ENCODE measurements at regions not wholly inside any gene's neighbourhood (a gene's known extent, or its start where the extent isn't known, plus 50 kb on each side); places are given as distances from the start of the nearest gene placed in this dataset.

DNA sequence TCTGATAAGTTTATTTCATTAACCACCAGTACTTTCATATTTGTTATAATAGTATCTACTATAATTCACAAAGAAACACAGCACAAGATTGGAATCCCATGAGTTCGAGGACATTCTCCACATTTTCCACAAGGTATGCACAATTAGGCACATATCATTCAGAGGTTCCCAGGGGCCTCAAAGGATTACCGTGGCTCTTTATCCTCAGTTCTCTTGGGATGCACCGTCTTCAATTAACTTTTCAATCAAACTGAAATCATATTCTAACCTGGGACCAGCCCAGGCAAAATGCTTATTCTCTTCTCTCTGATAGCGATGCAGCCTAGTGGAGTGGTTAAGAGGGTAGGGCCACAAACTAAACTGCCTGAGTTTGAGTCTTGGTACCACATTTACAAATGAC is 242.6 kb upstream of the RASGEF1B start:
- TF ChIP-seq, protein P1, sequence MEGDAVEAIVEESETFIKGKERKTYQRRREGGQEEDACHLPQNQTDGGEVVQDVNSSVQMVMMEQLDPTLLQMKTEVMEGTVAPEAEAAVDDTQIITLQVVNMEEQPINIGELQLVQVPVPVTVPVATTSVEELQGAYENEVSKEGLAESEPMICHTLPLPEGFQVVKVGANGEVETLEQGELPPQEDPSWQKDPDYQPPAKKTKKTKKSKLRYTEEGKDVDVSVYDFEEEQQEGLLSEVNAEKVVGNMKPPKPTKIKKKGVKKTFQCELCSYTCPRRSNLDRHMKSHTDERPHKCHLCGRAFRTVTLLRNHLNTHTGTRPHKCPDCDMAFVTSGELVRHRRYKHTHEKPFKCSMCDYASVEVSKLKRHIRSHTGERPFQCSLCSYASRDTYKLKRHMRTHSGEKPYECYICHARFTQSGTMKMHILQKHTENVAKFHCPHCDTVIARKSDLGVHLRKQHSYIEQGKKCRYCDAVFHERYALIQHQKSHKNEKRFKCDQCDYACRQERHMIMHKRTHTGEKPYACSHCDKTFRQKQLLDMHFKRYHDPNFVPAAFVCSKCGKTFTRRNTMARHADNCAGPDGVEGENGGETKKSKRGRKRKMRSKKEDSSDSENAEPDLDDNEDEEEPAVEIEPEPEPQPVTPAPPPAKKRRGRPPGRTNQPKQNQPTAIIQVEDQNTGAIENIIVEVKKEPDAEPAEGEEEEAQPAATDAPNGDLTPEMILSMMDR (IDR thresholded peaks at IDR 0.05): no peak
- DNase-seq: no peak
- Histone ChIP-seq H3K27ac (ENCODE audit: low read length) (no peak overlapping the region), H3K36me3 (ENCODE audit: control insufficient read depth, insufficient read depth, low read length) (no peaks in the 10 kb centered on the region), H3K4me3 (ENCODE audit: low read length) (no peak overlapping the region), H3K4me1 (ENCODE audit: control insufficient read depth, insufficient read depth, low read length) (no peaks in the 10 kb centered on the region), H3K9me3 (ENCODE audit: control insufficient read depth, insufficient read depth, low read length) (no peaks in the 10 kb centered on the region), H3K27me3 (ENCODE audit: control insufficient read depth, insufficient read depth, low read length) (no peaks in the 10 kb centered on the region)
- Mint-ChIP-seq H3K36me3 (no peaks in the 10 kb centered on the region), H3K4me1 (no peaks in the 10 kb centered on the region), H3K4me3 (no peak overlapping the region), H3K27ac (no peak overlapping the region), H3K9me3 (no peaks in the 10 kb centered on the region), H3K27me3 (ENCODE audit: low read depth in 2 of 2) (peaks cover 17 to 43% of the 10 kb centered on the region in 2 donors)
- no peak for ATAC-seq
- intact Hi-C loops (cut with micrococcal nuclease): no loop called here
- WGBS (ENCODE audit: insufficient coverage): 99% methylated on average over 3 of the region's 4 CpGs

DNA sequence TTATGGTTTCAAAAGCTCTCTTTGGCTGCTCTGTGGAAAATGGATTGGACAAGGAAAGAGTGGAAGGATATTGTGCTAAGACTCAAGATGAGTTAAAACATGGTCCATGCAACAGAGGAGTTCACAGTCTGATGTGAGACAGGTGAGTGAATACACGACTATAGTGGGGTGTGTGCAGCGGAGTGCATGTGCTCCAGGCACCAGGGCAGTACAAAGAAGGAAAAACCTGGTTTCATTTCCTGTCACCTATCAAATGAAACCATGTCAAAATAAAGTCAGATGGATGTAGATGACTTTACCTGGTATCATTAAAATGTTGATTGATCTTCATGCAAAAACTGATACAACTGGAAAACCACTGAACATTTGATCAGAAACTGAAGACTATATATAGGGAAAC is 241.0 kb upstream of the RASGEF1B start:
- Histone ChIP-seq H3K4me3 (ENCODE audit: low read length) (no peak overlapping the region), H3K9me3 (ENCODE audit: control insufficient read depth, insufficient read depth, low read length) (no peaks in the 10 kb centered on the region), H3K27me3 (ENCODE audit: control insufficient read depth, insufficient read depth, low read length) (no peaks in the 10 kb centered on the region), H3K36me3 (ENCODE audit: control insufficient read depth, insufficient read depth, low read length) (no peaks in the 10 kb centered on the region), H3K4me1 (ENCODE audit: control insufficient read depth, insufficient read depth, low read length) (no peaks in the 10 kb centered on the region), H3K27ac (ENCODE audit: low read length) (no peak overlapping the region)
- 76% methylated on average over 2 of the region's 2 CpGs for WGBS (ENCODE audit: insufficient coverage)
- intact Hi-C loops (cut with micrococcal nuclease): no loop called here
- H3K27ac Mint-ChIP-seq: no peak overlapping the region
- no peak overlapping the region for H3K4me3 Mint-ChIP-seq
- no peaks in the 10 kb centered on the region for H3K4me1 Mint-ChIP-seq
- H3K36me3 Mint-ChIP-seq: no peaks in the 10 kb centered on the region
- DNase-seq (no peak), ATAC-seq (no peak)
- H3K27me3 Mint-ChIP-seq (ENCODE audit: low read depth in 2 of 2): peaks cover 17 to 33% of the 10 kb centered on the region in 2 donors
- no peaks in the 10 kb centered on the region for H3K9me3 Mint-ChIP-seq
- TF ChIP-seq, protein P1 (IDR thresholded peaks at IDR 0.05): no peak

DNA sequence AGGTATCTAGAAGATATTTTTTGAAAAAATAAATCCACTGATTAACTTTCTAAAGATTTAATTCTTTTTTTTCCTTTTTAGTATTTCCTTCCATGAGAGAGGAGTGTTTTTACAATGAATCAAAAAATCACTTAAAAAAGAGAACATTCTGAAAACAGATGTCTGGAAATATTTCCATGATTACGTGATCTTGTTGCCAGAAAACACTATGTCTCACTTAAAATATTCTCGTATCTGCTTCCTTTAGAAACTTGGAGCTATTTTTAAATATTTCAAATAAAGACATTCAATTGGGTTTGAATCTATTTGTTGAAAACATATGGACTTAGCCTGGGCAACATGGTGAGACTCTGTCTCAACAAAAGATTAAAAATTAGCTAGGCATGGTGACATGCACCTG is 232.8 kb upstream of the RASGEF1B start:
- no peak overlapping the region for H3K27ac ChIP-seq (ENCODE audit: low read length)
- intact Hi-C loops (cut with micrococcal nuclease): no loop called here
- no peaks in the 10 kb centered on the region for H3K4me1 Mint-ChIP-seq
- H3K36me3 ChIP-seq (ENCODE audit: control insufficient read depth, insufficient read depth, low read length): no peaks in the 10 kb centered on the region
- WGBS (ENCODE audit: insufficient coverage): 80% methylated on average over 1 of the region's 2 CpGs
- H3K9me3 Mint-ChIP-seq: no peaks in the 10 kb centered on the region
- no peak overlapping the region for H3K4me3 Mint-ChIP-seq
- no peak overlapping the region for H3K4me3 ChIP-seq (ENCODE audit: low read length)
- H3K27me3 ChIP-seq (ENCODE audit: control insufficient read depth, insufficient read depth, low read length): no peaks in the 10 kb centered on the region
- H3K9me3 ChIP-seq (ENCODE audit: control insufficient read depth, insufficient read depth, low read length): no peaks in the 10 kb centered on the region
- H3K27me3 Mint-ChIP-seq (ENCODE audit: low read depth in 2 of 2): peaks cover 6 to 7% of the 10 kb centered on the region in 2 donors
- ATAC-seq (no peak), DNase-seq (no peak)
- no peaks in the 10 kb centered on the region for H3K36me3 Mint-ChIP-seq
- TF ChIP-seq, protein P1 (IDR thresholded peaks at IDR 0.05): no peak
- no peaks in the 10 kb centered on the region for H3K4me1 ChIP-seq (ENCODE audit: control insufficient read depth, insufficient read depth, low read length)
- no peak overlapping the region for H3K27ac Mint-ChIP-seq

DNA sequence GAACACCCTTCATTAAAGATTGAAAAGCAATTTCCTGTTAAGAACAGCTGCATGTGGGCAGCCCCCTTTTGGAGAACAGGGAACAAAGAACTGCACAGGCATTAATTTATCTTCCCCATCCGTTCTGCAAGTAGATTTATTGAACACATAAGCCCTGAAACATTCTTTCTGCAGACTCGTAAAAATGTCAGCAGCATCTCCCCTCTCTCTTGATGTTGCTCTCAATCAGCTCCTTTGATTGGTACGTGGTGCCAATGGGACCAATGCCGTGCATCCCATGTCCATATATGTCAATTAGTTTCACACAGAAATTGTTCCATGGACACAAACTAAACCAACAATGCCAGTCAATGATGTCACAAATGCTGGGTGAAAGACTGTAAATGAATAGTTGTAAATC is 228.5 kb upstream of the RASGEF1B start:
- Mint-ChIP-seq H3K27ac (no peak overlapping the region), H3K36me3 (no peaks in the 10 kb centered on the region), H3K4me3 (no peak overlapping the region), H3K27me3 (ENCODE audit: low read depth in 2 of 2) (peaks cover 0 to 6% of the 10 kb centered on the region in 2 donors), H3K4me1 (no peaks in the 10 kb centered on the region), H3K9me3 (no peaks in the 10 kb centered on the region)
- intact Hi-C loops (cut with micrococcal nuclease): no loop called here
- Histone ChIP-seq H3K9me3 (ENCODE audit: control insufficient read depth, insufficient read depth, low read length) (no peaks in the 10 kb centered on the region), H3K27ac (ENCODE audit: low read length) (no peak overlapping the region), H3K27me3 (ENCODE audit: control insufficient read depth, insufficient read depth, low read length) (no peaks in the 10 kb centered on the region), H3K4me1 (ENCODE audit: control insufficient read depth, insufficient read depth, low read length) (no peaks in the 10 kb centered on the region), H3K36me3 (ENCODE audit: control insufficient read depth, insufficient read depth, low read length) (no peaks in the 10 kb centered on the region), H3K4me3 (ENCODE audit: low read length) (no peak overlapping the region)
- no peak for ATAC-seq
- TF ChIP-seq, protein P1 (IDR thresholded peaks at IDR 0.05): no peak
- WGBS (ENCODE audit: insufficient coverage): 78% methylated on average over 4 of the region's 4 CpGs
- DNase-seq: no peak

Measured in natural killer cell (primary cell).